H9 (cell line): ENCODE measurements at regions not wholly inside any gene's neighbourhood (a gene's known extent, or its start where the extent isn't known, plus 50 kb on each side); places are given as distances from the start of the nearest gene placed in this dataset.

Experiments used
- DNase-seq: peaks from one replicate; pipeline ENCODE4 v3.0.0-alpha.2; 2017
- H2AFZ ChIP-seq: one replicate; pipeline ENCODE4 v1.6.1; 2013; ENCODE audit warnings: mild to moderate bottlenecking, low read length, control low read depth, moderate library complexity
- H2AK5ac ChIP-seq: 2 replicates; pipeline ENCODE4 v1.6.1; 2013; ENCODE audit warnings: low read length, control low read depth, mixed read lengths; ENCODE audit not compliant: insufficient read length
- H2BK120ac ChIP-seq: one replicate; pipeline ENCODE4 v1.6.1; 2013; ENCODE audit warnings: low read depth, mild to moderate bottlenecking, low read length, control low read depth, inconsistent platforms; ENCODE audit not compliant: poor library complexity, severe bottlenecking
- H2BK12ac ChIP-seq: 2 replicates; pipeline ENCODE4 v1.6.1; 2013; ENCODE audit warnings: low read length, control low read depth, mixed read lengths, low read depth; ENCODE audit not compliant: insufficient read length
- H2BK15ac ChIP-seq: 2 replicates; pipeline ENCODE4 v1.6.1; 2013; ENCODE audit warnings: low read depth, low read length, control low read depth
- H2BK20ac ChIP-seq: one replicate; pipeline ENCODE4 v1.6.1; 2013; ENCODE audit warnings: low read depth, mild to moderate bottlenecking, low read length, control low read depth, inconsistent platforms; ENCODE audit not compliant: poor library complexity, severe bottlenecking
- H2BK5ac ChIP-seq: 2 replicates; pipeline ENCODE4 v1.6.1; 2013; ENCODE audit warnings: low read length, control low read depth, mixed read lengths; ENCODE audit not compliant: insufficient read length
- H3K14ac ChIP-seq: 2 replicates; pipeline ENCODE4 v1.6.1; 2013; ENCODE audit warnings: low read length, control low read depth; ENCODE audit not compliant: insufficient read depth
- H3K18ac ChIP-seq: 2 replicates; pipeline ENCODE4 v1.6.1; 2013; ENCODE audit warnings: low read depth, mild to moderate bottlenecking, mixed read lengths, low read length, control low read depth; ENCODE audit not compliant: insufficient read length
- H3K23ac ChIP-seq: 2 replicates; pipeline ENCODE4 v1.6.1; 2013; ENCODE audit warnings: low read length, control low read depth, mixed read lengths, low read depth; ENCODE audit not compliant: insufficient read length
- H3K23me2 ChIP-seq: 2 replicates; pipeline ENCODE4 v1.6.1; 2013; ENCODE audit warnings: low read depth, mild to moderate bottlenecking, mixed read lengths, low read length, control low read depth; ENCODE audit not compliant: insufficient read length, poor library complexity, severe bottlenecking
- H3K27ac ChIP-seq: 2 replicates; pipeline ENCODE4 v1.5.1; 2013; ENCODE audit warnings: low read length, control low read depth, mixed read lengths, low read depth; ENCODE audit not compliant: insufficient read length
- H3K27me3 ChIP-seq: 2 replicates; pipeline ENCODE4 v1.6.1; 2013; ENCODE audit warnings: low read length, control low read depth, inconsistent platforms; ENCODE audit not compliant: insufficient read depth
- H3K4ac ChIP-seq: 2 replicates; pipeline ENCODE4 v1.6.1; 2013; ENCODE audit warnings: low read depth, mild to moderate bottlenecking, control low read depth, inconsistent platforms, low read length, moderate library complexity
- H3K4me1 ChIP-seq: 2 replicates; pipeline ENCODE4 v1.6.1; 2013; ENCODE audit warnings: low read length, control low read depth, inconsistent platforms; ENCODE audit not compliant: insufficient read depth
- H3K4me2 ChIP-seq: 2 replicates; pipeline ENCODE4 v1.6.1; 2013; ENCODE audit warnings: low read length, control low read depth, mixed read lengths; ENCODE audit not compliant: insufficient read length, insufficient read depth
- H3K56ac ChIP-seq: 2 replicates; pipeline ENCODE4 v1.6.1; 2013; ENCODE audit warnings: low read depth, mild to moderate bottlenecking, mixed read lengths, low read length, control low read depth; ENCODE audit not compliant: insufficient read length
- H3K79me1 ChIP-seq: 2 replicates; pipeline ENCODE4 v1.6.1; 2013; ENCODE audit warnings: low read depth, mild to moderate bottlenecking, moderate library complexity, low read length, control low read depth, inconsistent platforms; ENCODE audit not compliant: insufficient read depth, poor library complexity, severe bottlenecking
- H3K79me2 ChIP-seq: 2 replicates; pipeline ENCODE4 v1.6.1; 2013; ENCODE audit warnings: low read length, control low read depth, inconsistent platforms; ENCODE audit not compliant: insufficient read depth
- H3K9ac ChIP-seq: 2 replicates; pipeline ENCODE4 v1.6.1; 2013; ENCODE audit warnings: low read length, control low read depth, mixed read lengths; ENCODE audit not compliant: insufficient read length; ENCODE audit errors: extremely low read depth
- H3K9me3 ChIP-seq: one replicate; pipeline ENCODE4 v1.6.1; 2013; ENCODE audit warnings: low read depth, low read length, inconsistent platforms; ENCODE audit not compliant: control insufficient read depth
- H3T11ph ChIP-seq: one replicate; pipeline ENCODE4 v1.6.1; 2013; ENCODE audit warnings: mild to moderate bottlenecking, low read length, control low read depth, inconsistent platforms
- H4K20me1 ChIP-seq: one replicate; pipeline ENCODE4 v1.6.1; 2013; ENCODE audit not compliant: control insufficient read depth, insufficient read length, insufficient read depth
- H4K5ac ChIP-seq: 2 replicates; pipeline ENCODE4 v1.6.1; 2013; ENCODE audit warnings: low read depth, mild to moderate bottlenecking, mixed read lengths, low read length, control low read depth; ENCODE audit not compliant: insufficient read length
- H4K8ac ChIP-seq: replicated peaks from 2 replicates; pipeline ENCODE4 v1.6.1; 2013; ENCODE audit warnings: low read length, control low read depth, mixed read lengths, low read depth; ENCODE audit not compliant: insufficient read length
- H4K91ac ChIP-seq: 2 replicates; pipeline ENCODE4 v1.6.1; 2013; ENCODE audit warnings: low read depth, mild to moderate bottlenecking, moderate library complexity, mixed read lengths, low read length, control low read depth; ENCODE audit not compliant: insufficient read length
- H3K27ac Mint-ChIP-seq, 3 experiments: 2 replicates in 2 of 3; 3 replicates in 1 of 3; pipeline ENCODE4 v1.8.0; 2020 to 2021; ENCODE audit warnings: mixed read lengths in 3 of 3, mild to moderate bottlenecking in 1 of 3, moderate library complexity in 1 of 3
- H3K27me3 Mint-ChIP-seq: 2 replicates; pipeline ENCODE4 v1.8.0; 2021; ENCODE audit warnings: low read depth, mild to moderate bottlenecking, moderate library complexity, mixed read lengths
- H3K36me3 Mint-ChIP-seq, 3 experiments: 2 replicates in 2 of 3; 3 replicates in 1 of 3; pipeline ENCODE4 v1.8.0; 2020 to 2021; ENCODE audit warnings: low read depth in 3 of 3, mixed read lengths in 3 of 3; ENCODE audit not compliant: insufficient read depth in 1 of 3
- H3K4me1 Mint-ChIP-seq, 2 experiments: 2 replicates each; pipeline ENCODE4 v1.8.0; 2020; ENCODE audit warnings: mixed read lengths in 2 of 2
- H3K4me3 Mint-ChIP-seq, 2 experiments: 2 replicates in 1 of 2; 3 replicates in 1 of 2; pipeline ENCODE4 v1.8.0; 2020 to 2021; ENCODE audit warnings: mild to moderate bottlenecking in 2 of 2, mixed read lengths in 2 of 2, moderate library complexity in 1 of 2
- H3K9me3 Mint-ChIP-seq, 2 experiments: 2 replicates in 1 of 2; 3 replicates in 1 of 2; pipeline ENCODE4 v1.8.0; 2020; ENCODE audit warnings: mild to moderate bottlenecking in 2 of 2, mixed read lengths in 2 of 2, moderate library complexity in 1 of 2
- WGBS: extraction: QIAGEN DNeasy Blood & Tissue Kit; methylation state at CpG from one replicate; pipeline ENCODE4 v1.1.7; 2013; ENCODE audit warnings: missing lambda C conversion rate, low lambda C conversion rate, mixed read lengths; ENCODE audit not compliant: insufficient read length; ENCODE audit errors: extremely low coverage; 5-methylcytosine and 5-hydroxymethylcytosine counted together
- TF ChIP-seq, protein P1 (sequence below): fragments of 200-600 bp; sonication (generic); conservative IDR thresholded peaks from 3 replicates; pipeline ENCODE4 v1.8.0; 2021; ENCODE audit warnings: antibody characterized with exemption, mild to moderate bottlenecking

DNA sequence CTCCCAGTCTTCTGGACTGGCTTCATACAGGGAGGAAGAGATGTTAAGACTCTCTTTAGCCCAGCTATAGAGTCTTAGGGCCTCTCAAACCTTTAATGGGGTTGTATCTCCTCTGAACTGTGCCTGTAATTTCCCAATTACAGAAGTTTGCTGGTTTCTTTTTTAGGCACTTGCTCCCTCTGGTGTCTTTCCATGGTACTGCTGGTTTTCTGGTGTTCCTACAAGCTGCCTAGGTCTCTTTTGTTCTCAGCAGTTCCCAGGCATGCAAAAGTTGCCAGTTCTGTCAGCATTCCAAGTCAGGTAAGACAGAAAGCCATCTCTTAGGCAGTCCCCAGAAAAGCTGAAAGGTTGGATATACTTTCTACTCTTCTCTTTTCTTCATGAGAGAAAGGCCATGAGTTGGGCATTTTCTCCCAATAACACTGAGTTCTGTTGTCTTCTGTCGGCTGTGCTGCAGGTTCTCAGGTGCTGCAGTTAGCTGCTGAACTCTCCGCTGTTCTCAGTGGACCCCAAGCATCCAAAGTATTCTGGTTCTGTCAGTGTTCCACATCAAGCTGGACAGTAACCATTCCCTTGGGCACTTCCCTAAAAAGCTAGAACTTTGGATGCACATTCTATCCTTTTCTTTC, 54.4 kb upstream of the EHHADH start:
- Histone ChIP-seq H3K14ac (no peak overlapping the region), H2AFZ (no peak overlapping the region), H3K23me2 (no peaks in the 10 kb centered on the region), H4K20me1 (peaks cover 4% of the 10 kb centered on the region), H2BK120ac (no peak overlapping the region), H4K5ac (no peak overlapping the region), H3K4me1 (0 out of 2 replicates have a peak, but pooled peaks cover 2% of the 10 kb centered on the region), H2BK5ac (no peak overlapping the region), H3K79me1 (no peaks in the 10 kb centered on the region), H3K27me3 (no peaks in the 10 kb centered on the region), H4K8ac (no peak overlapping the region), H3K9ac (no peak overlapping the region), H3T11ph (no peak overlapping the region), H2BK20ac (no peak overlapping the region), H3K27ac (no peak overlapping the region), H4K91ac (no peak overlapping the region), H3K56ac (no peak overlapping the region), H3K4ac (no peak overlapping the region), H3K79me2 (no peaks in the 10 kb centered on the region), H2AK5ac (no peak overlapping the region), H3K4me2 (no peak overlapping the region), H3K23ac (no peak overlapping the region), H3K9me3 (no peaks in the 10 kb centered on the region), H2BK15ac (no peak overlapping the region), H2BK12ac (no peak overlapping the region), H3K18ac (no peak overlapping the region)
- TF ChIP-seq, protein P1, sequence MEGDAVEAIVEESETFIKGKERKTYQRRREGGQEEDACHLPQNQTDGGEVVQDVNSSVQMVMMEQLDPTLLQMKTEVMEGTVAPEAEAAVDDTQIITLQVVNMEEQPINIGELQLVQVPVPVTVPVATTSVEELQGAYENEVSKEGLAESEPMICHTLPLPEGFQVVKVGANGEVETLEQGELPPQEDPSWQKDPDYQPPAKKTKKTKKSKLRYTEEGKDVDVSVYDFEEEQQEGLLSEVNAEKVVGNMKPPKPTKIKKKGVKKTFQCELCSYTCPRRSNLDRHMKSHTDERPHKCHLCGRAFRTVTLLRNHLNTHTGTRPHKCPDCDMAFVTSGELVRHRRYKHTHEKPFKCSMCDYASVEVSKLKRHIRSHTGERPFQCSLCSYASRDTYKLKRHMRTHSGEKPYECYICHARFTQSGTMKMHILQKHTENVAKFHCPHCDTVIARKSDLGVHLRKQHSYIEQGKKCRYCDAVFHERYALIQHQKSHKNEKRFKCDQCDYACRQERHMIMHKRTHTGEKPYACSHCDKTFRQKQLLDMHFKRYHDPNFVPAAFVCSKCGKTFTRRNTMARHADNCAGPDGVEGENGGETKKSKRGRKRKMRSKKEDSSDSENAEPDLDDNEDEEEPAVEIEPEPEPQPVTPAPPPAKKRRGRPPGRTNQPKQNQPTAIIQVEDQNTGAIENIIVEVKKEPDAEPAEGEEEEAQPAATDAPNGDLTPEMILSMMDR: peak; percentile 81
- WGBS: no CpG with 5 or more reads among the region's 2 CpGs
- Mint-ChIP-seq H3K4me3 (no peak overlapping the region), H3K27ac (no peak overlapping the region), H3K36me3 (peaks cover 10 to 27% (median 12%) of the 10 kb centered on the region in 3 experiments), H3K27me3 (no peaks in the 10 kb centered on the region), H3K4me1 (peaks cover 4 to 5% of the 10 kb centered on the region in 2 experiments; a peak in 2 of 4 replicates), H3K9me3 (peaks cover 24 to 33% of the 10 kb centered on the region in 2 experiments)
- peak; percentile 76 for DNase-seq
